HCT116 (cell line): ENCODE measurements at regions not wholly inside any gene's neighbourhood (a gene's known extent, or its start where the extent isn't known, plus 50 kb on each side); places are given as distances from the start of the nearest gene placed in this dataset.

Experiments
- ATAC-seq: fragments of 200-7000 bp; cut with Tn5 transposase; 2 replicates; pipeline ENCODE4 v1.9.1; 2020; ENCODE audit warnings: mild to moderate bottlenecking, moderate library complexity
- BruUV-seq: library from RNA; stranded (reverse); fragments of 400-500 nt; replicated peaks from 2 replicates; lab custom pipeline; 2021; lab: Mats Ljungman, UMichigan
- CTCF ChIA-PET: fragments of 300-600 bp; sonication (Branson Sonifier 250); formaldehyde crosslinking; loops from one replicate; lab custom pipeline; 2021; ENCODE audit warnings: antibody characterized with exemption; lab: Charles Lee
- POLR2A ChIA-PET: fragments of 300-600, 350-600 bp; sonication (Branson Sonifier 250); formaldehyde crosslinking; loops from one replicate; lab custom pipeline; 2021; ENCODE audit warnings: antibody characterized with exemption; lab: Charles Lee
- RAD21 ChIA-PET, 2 experiments: fragments of 300-600 bp; sonication (Branson Sonifier 250); formaldehyde crosslinking; loops; one replicate each; lab custom pipeline; 2023; ENCODE audit warnings: low total read pairs in 2 of 2; ENCODE audit not compliant: uncharacterized antibody in 2 of 2, unreplicated experiment in 2 of 2, low non-redundant PET in 1 of 2; lab: Charles Lee
- DNase-seq: peaks from one replicate; pipeline ENCODE4 v3.0.0-alpha.2; 2010; ENCODE audit warnings: low read depth, low spot score
- H2AFZ ChIP-seq: fragments of 200-600 bp; shearing (Covaris generic), sonication (generic); 2 replicates; pipeline ENCODE4 v1.6.1; 2017; ENCODE audit warnings: low read depth, mixed run types, mixed read lengths, antibody characterized with exemption, low read length; ENCODE audit not compliant: poor library complexity, severe bottlenecking
- H3K27ac ChIP-seq: 2 replicates; pipeline ENCODE4 v1.5.1; 2012; ENCODE audit warnings: low read depth, low read length
- H3K27me3 ChIP-seq: fragments of 200-600 bp; sonication (generic); 2 replicates; pipeline ENCODE4 v1.6.1; 2016; ENCODE audit warnings: mixed run types, low read length, mixed read lengths; ENCODE audit not compliant: insufficient read depth
- H3K36me3 ChIP-seq, 2 experiments: fragments of 200-500 bp in 1 of 2; fragments of 200-600 bp in 1 of 2; sonication (Bioruptor generic) in 1 of 2; sonication (generic) in 1 of 2; 2 replicates each; pipeline versions ENCODE4 v1.5.1 to v1.6.1; 2014 to 2016; ENCODE audit warnings: low read length in 2 of 2, inconsistent platforms in 1 of 2, mixed read lengths in 1 of 2, mixed run types in 1 of 2; ENCODE audit not compliant: insufficient read depth in 2 of 2, control insufficient read depth in 1 of 2
- H3K4me1 ChIP-seq, 2 experiments: fragments of 200-600 bp in 1 of 2; sonication (generic) in 1 of 2; 2 replicates each; pipeline versions ENCODE4 v1.5.1 to v1.6.1; 2012 to 2017; ENCODE audit warnings: low read length in 2 of 2, inconsistent platforms in 1 of 2, mild to moderate bottlenecking in 1 of 2, mixed read lengths in 1 of 2, mixed run types in 1 of 2, moderate library complexity in 1 of 2; ENCODE audit not compliant: insufficient read depth in 2 of 2, control insufficient read depth in 1 of 2
- H3K4me2 ChIP-seq: fragments of 200-600 bp; sonication (generic); 2 replicates; pipeline ENCODE4 v1.6.1; 2017; ENCODE audit warnings: mixed run types, low read length, mixed read lengths
- H3K4me3 ChIP-seq, 2 experiments: fragments of 200-600 bp in 1 of 2; sonication (generic) in 1 of 2; replicated peaks in 1 of 2; 2 replicates each; pipeline ENCODE4 v1.5.1; 2011 to 2016; ENCODE audit warnings: low read length in 2 of 2, control low read depth in 1 of 2, low read depth in 1 of 2, mild to moderate bottlenecking in 1 of 2, mixed read lengths in 1 of 2, mixed run types in 1 of 2
- H3K79me2 ChIP-seq: fragments of 200-600 bp; sonication (generic); 2 replicates; pipeline ENCODE4 v1.6.1; 2017; ENCODE audit warnings: mild to moderate bottlenecking, mixed run types, low read length, moderate library complexity, mixed read lengths; ENCODE audit not compliant: insufficient read depth
- H3K9ac ChIP-seq: fragments of 200-600 bp; sonication (generic); 2 replicates; pipeline ENCODE4 v1.6.1; 2016; ENCODE audit warnings: low read length, mixed read lengths
- H3K9me2 ChIP-seq: fragments of 200-600 bp; sonication (generic), shearing (Covaris generic); 2 replicates; pipeline ENCODE4 v1.6.1; 2017; ENCODE audit warnings: mixed run types, mild to moderate bottlenecking, moderate library complexity; ENCODE audit not compliant: insufficient read depth
- H3K9me3 ChIP-seq, 2 experiments: fragments of 200-500 bp in 1 of 2; fragments of 200-600 bp in 1 of 2; sonication (Bioruptor generic) in 1 of 2; sonication (generic) in 1 of 2; 2 replicates each; pipeline ENCODE4 v1.6.1; 2014 to 2017; ENCODE audit warnings: low read length in 2 of 2, mixed read lengths in 2 of 2, inconsistent platforms in 1 of 2, low read depth in 1 of 2, mild to moderate bottlenecking in 1 of 2, mixed run types in 1 of 2, moderate library complexity in 1 of 2; ENCODE audit not compliant: control insufficient read depth in 1 of 2, insufficient read depth in 1 of 2
- H4K20me1 ChIP-seq: fragments of 200-600 bp; sonication (generic), shearing (Covaris generic); 2 replicates; pipeline ENCODE4 v1.6.1; 2017; ENCODE audit warnings: mixed run types, mild to moderate bottlenecking, moderate library complexity; ENCODE audit not compliant: insufficient read depth
- CBX3 ChIP-seq: IDR thresholded peaks from 2 replicates; pipeline ENCODE4 v1.6.1; 2012; ENCODE audit warnings: low read depth
- CEBPB ChIP-seq: IDR thresholded peaks from 2 replicates; pipeline ENCODE4 v1.6.1; 2012; ENCODE audit warnings: low read depth
- CTCF ChIP-seq, 3 experiments: fragments of 200-600 bp in 1 of 3; sonication (generic) in 1 of 3; IDR thresholded peaks in 2 of 3; conservative IDR thresholded peaks in 1 of 3; 2 replicates each; pipeline ENCODE4 v1.5.1; 2012 to 2017; ENCODE audit warnings: low read depth in 2 of 3, low read length in 2 of 3, antibody characterized with exemption in 1 of 3, borderline replicate concordance in 1 of 3, control low read depth in 1 of 3, mild to moderate bottlenecking in 1 of 3, mixed read lengths in 1 of 3, mixed run types in 1 of 3, moderate library complexity in 1 of 3; ENCODE audit not compliant: insufficient read depth in 1 of 3
- EGR1 ChIP-seq: IDR thresholded peaks from 2 replicates; pipeline ENCODE4 v1.6.1; 2012; ENCODE audit warnings: low read depth
- ELF1 ChIP-seq: IDR thresholded peaks from 2 replicates; pipeline ENCODE4 v1.6.1; 2012; ENCODE audit warnings: low read depth, borderline replicate concordance
- EZH2 ChIP-seq: fragments of 200-600 bp; sonication (generic); IDR thresholded peaks from 2 replicates; pipeline ENCODE4 v1.6.1; 2017; ENCODE audit warnings: antibody characterized with exemption, mixed run types
- EZH2phosphoT487 ChIP-seq: fragments of 200-600 bp; IDR thresholded peaks from 2 replicates; pipeline ENCODE4 v1.6.1; 2018; ENCODE audit warnings: antibody characterized with exemption, borderline replicate concordance
- FOSL1 ChIP-seq: IDR thresholded peaks from 2 replicates; pipeline ENCODE4 v1.6.1; 2012; ENCODE audit warnings: low read depth
- JUND ChIP-seq: IDR thresholded peaks from 2 replicates; pipeline ENCODE4 v1.6.1; 2012
- MAX ChIP-seq: IDR thresholded peaks from 2 replicates; pipeline ENCODE4 v1.6.1; 2012
- POLR2A ChIP-seq: IDR thresholded peaks from 2 replicates; pipeline ENCODE4 v1.7.0; 2011; ENCODE audit warnings: borderline replicate concordance; ENCODE audit not compliant: insufficient read depth, insufficient read length; ENCODE audit errors: extremely low read depth
- SP1 ChIP-seq: IDR thresholded peaks from 2 replicates; pipeline ENCODE4 v1.6.1; 2012; ENCODE audit warnings: low read depth
- SRF ChIP-seq: IDR thresholded peaks from 2 replicates; pipeline ENCODE4 v1.6.1; 2012; ENCODE audit warnings: low read depth
- TCF7L2 ChIP-seq: IDR thresholded peaks from 2 replicates; pipeline ENCODE4 v1.7.0; 2011; ENCODE audit warnings: borderline replicate concordance, inconsistent platforms; ENCODE audit not compliant: insufficient read depth, insufficient read length; ENCODE audit errors: extremely low read depth
- YY1 ChIP-seq: IDR thresholded peaks from 2 replicates; pipeline ENCODE4 v1.6.1; 2011; ENCODE audit warnings: low read length, low read depth, moderate library complexity, mild to moderate bottlenecking; ENCODE audit not compliant: insufficient replicate concordance; ENCODE audit errors: extremely low read depth
- ZFX ChIP-seq: fragments of 450-650 bp; IDR thresholded peaks from 2 replicates; pipeline ENCODE4 v1.6.1; 2017
- ZNF274 ChIP-seq: fragments of 200-500 bp; sonication (Bioruptor generic); IDR thresholded peaks from 2 replicates; pipeline ENCODE4 v1.6.1; 2014; ENCODE audit warnings: mild to moderate bottlenecking, low read depth, low read length, inconsistent platforms
- intact Hi-C: fragments of 100-400 bp; cut with micrococcal nuclease; formaldehyde crosslinking; loops from 2 replicates; pipeline ENCODE4 v1.10.0; 2022

- Histone ChIP-seq H3K4me1 (peaks cover 0 to 3% of the 10 kb centered on the region in 2 experiments; a peak in 1 of 4 replicates), H2AFZ (no peak overlapping the region), H3K27me3 (no peaks in the 10 kb centered on the region), H3K9ac (no peak overlapping the region), H3K27ac (no peak overlapping the region), H3K9me2 (no peaks in the 10 kb centered on the region), H3K4me3 (no peak overlapping the region), H3K9me3 (no peaks in the 10 kb centered on the region), H3K36me3 (no peaks in the 10 kb centered on the region), H3K4me2 (no peak overlapping the region), H4K20me1 (no peaks in the 10 kb centered on the region), H3K79me2 (no peaks in the 10 kb centered on the region)
- CTCF ChIA-PET: no interaction called here
- intact Hi-C loops: no loop called here
- no peak for DNase-seq
- no TSS peak for BruUV-seq
- POLR2A ChIA-PET: no interaction called here
- no peak for TF ChIP-seq CTCF (IDR thresholded peaks at IDR 0.05 in 2 of 3, conservative IDR thresholded peaks at IDR 0.05 in 1 of 3; ENCODE audit: borderline replicate concordance in 1 of 3, insufficient read depth in 1 of 3, low read depth in 2 of 3, low read length in 2 of 3)
- no peak for TF ChIP-seq SRF
- no peak for TF ChIP-seq ZNF274
- TF ChIP-seq YY1: no peak
- TF ChIP-seq EGR1: no peak
- RAD21 ChIA-PET: no interaction called here
- no peak for ATAC-seq
Observed at GRCh38 chr3:98655666-98656065, 62.3 kb upstream of the CPOX start.

- BruUV-seq: no TSS peak
- H2AFZ ChIP-seq: peak overlapping the region; percentile 58
- no peak overlapping the region for H3K9ac ChIP-seq
- ChIA-PET POLR2A (no interaction called here), CTCF (interaction anchor here (0.7 to 1.6 kb wide), 6 partner anchors 10 to 355 kb away, joined by 3 to 8 read pairs (median 3); no protein-coding TSS in a partner anchor), RAD21 (interaction anchor here in 1 of 2 experiments (1.4 kb wide), 1 partner anchor 59 kb away, joined by 3 read pairs; no protein-coding TSS in a partner anchor)
- H3K9me3 ChIP-seq: no peaks in the 10 kb centered on the region
- peak overlapping the region in 1 of 2 experiments; percentile 15; a peak in 1 of 4 replicates for H3K4me3 ChIP-seq
- no peaks in the 10 kb centered on the region for H3K27me3 ChIP-seq
- H3K9me2 ChIP-seq: no peaks in the 10 kb centered on the region
- intact Hi-C loops: no loop called here
- H3K4me1 ChIP-seq: peaks cover 0 to 3% of the 10 kb centered on the region in 2 experiments; a peak in 1 of 4 replicates
- H3K79me2 ChIP-seq: no peaks in the 10 kb centered on the region
- peak overlapping the region; percentile 55 for H3K4me2 ChIP-seq
- H4K20me1 ChIP-seq: no peaks in the 10 kb centered on the region
- DNase-seq (peak; percentile 15), ATAC-seq (peak; percentile 94)
- H3K27ac ChIP-seq: no peak overlapping the region
- H3K36me3 ChIP-seq: no peaks in the 10 kb centered on the region
- TF ChIP-seq EZH2phosphoT487 (no peak), ZFX (no peak), CEBPB (no peak), MAX (peak; percentile 81), EZH2 (no peak), EGR1 (no peak), CTCF (IDR thresholded peaks at IDR 0.05 in 2 of 3, conservative IDR thresholded peaks at IDR 0.05 in 1 of 3; ENCODE audit: borderline replicate concordance in 1 of 3, insufficient read depth in 1 of 3, low read depth in 2 of 3, low read length in 2 of 3) (peak; percentile 22 to 64 (median 45); a peak in 5 of 6 replicates), SRF (no peak), SP1 (no peak), CBX3 (peak; percentile 48; the same call in 1 of the 2 replicates), ELF1 (no peak), FOSL1 (no peak), POLR2A (no peak), JUND (no peak), ZNF274 (no peak), TCF7L2 (peak; percentile 13)
Observed at GRCh38 chr3:98657457-98657856, 64.0 kb upstream of the CPOX start.
